IMR-90 (cell line): ENCODE measurements at regions not wholly inside any gene's neighbourhood (a gene's known extent, or its start where the extent isn't known, plus 50 kb on each side); places are given as distances from the start of the nearest gene placed in this dataset.

Experiments used
- ATAC-seq: fragments of 200-7000 bp; cut with Tn5 transposase; 2 replicates; pipeline ENCODE4 v1.9.1; 2020; ENCODE audit warnings: low read depth, mild to moderate bottlenecking, moderate library complexity
- BruUV-seq: library from RNA; stranded (reverse); fragments of 400-500 nt; replicated peaks from 2 replicates; lab custom pipeline; 2021; lab: Mats Ljungman, UMichigan
- CTCF ChIA-PET: fragments of 300-600 bp; formaldehyde crosslinking; extraction: SDS; loops from one replicate; lab custom pipeline; 2021; ENCODE audit warnings: antibody characterized with exemption; lab: Yijun Ruan, JAX
- POLR2A ChIA-PET: fragments of 300-600 bp; sonication (Branson Sonifier 250); formaldehyde crosslinking; loops from one replicate; lab custom pipeline; 2022; ENCODE audit warnings: antibody characterized with exemption; ENCODE audit not compliant: unreplicated experiment; lab: Charles Lee
- DNase-seq: peaks from one replicate; pipeline ENCODE4 v3.0.0; 2013
- H2AFZ ChIP-seq: replicated peaks from 2 replicates; pipeline ENCODE3; 2013; ENCODE audit warnings: low read length, mild to moderate bottlenecking; ENCODE audit not compliant: poor library complexity
- H2AK5ac ChIP-seq: 2 replicates; pipeline ENCODE4 v1.6.1; 2013; ENCODE audit warnings: low read depth, low read length, inconsistent platforms
- H2AK9ac ChIP-seq: replicated peaks from 2 replicates; pipeline ENCODE3; 2013; ENCODE audit warnings: mild to moderate bottlenecking, low read depth, low read length, moderate library complexity; ENCODE audit not compliant: poor library complexity
- H2BK120ac ChIP-seq: 2 replicates; pipeline ENCODE4 v1.6.1; 2013; ENCODE audit warnings: low read depth, low read length, inconsistent platforms
- H2BK15ac ChIP-seq: 3 replicates; pipeline ENCODE4 v1.6.1; 2013; ENCODE audit warnings: low read depth, low read length, inconsistent platforms
- H2BK20ac ChIP-seq: 2 replicates; pipeline ENCODE4 v1.6.1; 2013; ENCODE audit warnings: low read depth, mild to moderate bottlenecking, inconsistent platforms, low read length, moderate library complexity
- H2BK5ac ChIP-seq: 2 replicates; pipeline ENCODE4 v1.6.1; 2013; ENCODE audit warnings: mild to moderate bottlenecking, low read depth, low read length, inconsistent platforms; ENCODE audit not compliant: poor library complexity, severe bottlenecking
- H3K14ac ChIP-seq: replicated peaks from 2 replicates; pipeline ENCODE4 v1.6.1; 2013; ENCODE audit warnings: low read depth, low read length, inconsistent platforms
- H3K18ac ChIP-seq: 2 replicates; pipeline ENCODE4 v1.6.1; 2013; ENCODE audit warnings: low read depth, low read length, control low read depth
- H3K23ac ChIP-seq: 2 replicates; pipeline ENCODE4 v1.6.1; 2013; ENCODE audit warnings: low read depth, low read length, inconsistent platforms
- H3K27ac ChIP-seq: 2 replicates; pipeline ENCODE4 v1.5.1; 2013; ENCODE audit warnings: mild to moderate bottlenecking, control low read depth, low read length; ENCODE audit not compliant: insufficient read depth
- H3K27me3 ChIP-seq: 2 replicates; pipeline ENCODE4 v1.6.1; 2013; ENCODE audit warnings: low read length; ENCODE audit not compliant: control insufficient read depth, insufficient read depth
- H3K36me3 ChIP-seq: 2 replicates; pipeline ENCODE4 v1.6.1; 2013; ENCODE audit warnings: low read length, mixed read lengths; ENCODE audit not compliant: control insufficient read depth, insufficient read depth
- H3K4ac ChIP-seq: 2 replicates; pipeline ENCODE4 v1.6.1; 2013; ENCODE audit warnings: low read depth, low read length, inconsistent platforms
- H3K4me1 ChIP-seq: 2 replicates; pipeline ENCODE4 v1.6.1; 2013; ENCODE audit warnings: low read length, mixed read lengths; ENCODE audit not compliant: control insufficient read depth, insufficient read depth
- H3K4me2 ChIP-seq: 2 replicates; pipeline ENCODE4 v1.6.1; 2013; ENCODE audit warnings: low read depth, mild to moderate bottlenecking, control low read depth, low read length, moderate library complexity
- H3K4me3 ChIP-seq: 2 replicates; pipeline ENCODE4 v1.5.1; 2013; ENCODE audit warnings: low read depth, mild to moderate bottlenecking, control low read depth, low read length, moderate library complexity; ENCODE audit not compliant: insufficient read depth
- H3K56ac ChIP-seq: 2 replicates; pipeline ENCODE4 v1.6.1; 2013; ENCODE audit warnings: low read length, inconsistent platforms; ENCODE audit not compliant: insufficient read depth; ENCODE audit errors: extremely low read depth
- H3K79me1 ChIP-seq, 2 experiments: 2 replicates each; pipeline ENCODE4 v1.6.1; 2013; ENCODE audit warnings: low read length in 2 of 2, inconsistent platforms in 1 of 2, low read depth in 1 of 2
- H3K9ac ChIP-seq: 2 replicates; pipeline ENCODE4 v1.6.1; 2013; ENCODE audit warnings: low read depth, low read length, control low read depth
- H3K9me1 ChIP-seq: 2 replicates; pipeline ENCODE4 v1.6.1; 2013; ENCODE audit warnings: low read length, inconsistent platforms; ENCODE audit not compliant: insufficient read depth
- H3K9me3 ChIP-seq: 2 replicates; pipeline ENCODE4 v1.6.1; 2013; ENCODE audit warnings: low read length; ENCODE audit not compliant: control insufficient read depth, insufficient read depth
- H4K20me1 ChIP-seq: 2 replicates; pipeline ENCODE4 v1.6.1; 2013; ENCODE audit warnings: low read length, inconsistent platforms; ENCODE audit not compliant: insufficient read depth
- H4K5ac ChIP-seq: 2 replicates; pipeline ENCODE4 v1.6.1; 2013; ENCODE audit warnings: mild to moderate bottlenecking, low read depth, low read length, control low read depth
- H4K8ac ChIP-seq, 2 experiments: 2 replicates each; pipeline ENCODE4 v1.6.1; 2013; ENCODE audit warnings: low read depth in 2 of 2, low read length in 2 of 2, control low read depth in 1 of 2, inconsistent platforms in 1 of 2
- H4K91ac ChIP-seq: 2 replicates; pipeline ENCODE4 v1.6.1; 2013; ENCODE audit warnings: low read depth, low read length, inconsistent platforms; ENCODE audit not compliant: insufficient read depth
- CEBPB ChIP-seq: IDR thresholded peaks from 2 replicates; pipeline ENCODE4 v1.6.1; 2012; ENCODE audit warnings: low read depth, low read length, improper control_type of control experiment
- FOS ChIP-seq: fragments of 150-350 bp; IDR thresholded peaks from 2 replicates; pipeline ENCODE4 v1.6.1; 2016; ENCODE audit warnings: low read depth, low read length
- WGBS, 2 experiments: methylation state at CpG; one replicate each; pipeline versions ENCODE4 v1.1.5 to v1.1.7; 2013; ENCODE audit warnings: missing lambda C conversion rate in 2 of 2; ENCODE audit not compliant: insufficient read length in 1 of 2; ENCODE audit errors: extremely low coverage in 2 of 2; 5-methylcytosine and 5-hydroxymethylcytosine counted together
- dilution Hi-C: fragments of 300-500 bp; cut with HindIII; formaldehyde crosslinking; loops from one replicate; pipeline ENCODE4 v1.14.3; 2018; ENCODE audit warnings: low sequenced_read_pairs; ENCODE audit not compliant: unreplicated experiment
- in situ Hi-C: fragments of 300-500 bp; cut with MboI; formaldehyde crosslinking; loops from 3 replicates; pipeline ENCODE4 v1.14.3; 2019; ENCODE audit warnings: low sequenced_read_pairs, inconsistent platforms, mixed read lengths
- intact Hi-C: fragments of 100-400 bp; cut with micrococcal nuclease; formaldehyde crosslinking; loops from 2 replicates; pipeline ENCODE4 v1.10.0; 2022

- Histone ChIP-seq H3K14ac (no peak overlapping the region), H3K79me1 (peaks cover 18 to 74% of the 10 kb centered on the region in 2 experiments), H2AFZ (no peak overlapping the region), H2AK9ac (no peak overlapping the region), H2BK20ac (no peak overlapping the region), H4K20me1 (peaks cover 8% of the 10 kb centered on the region; the same call in 1 of the 2 replicates), H3K9me3 (no peaks in the 10 kb centered on the region), H3K9ac (no peak overlapping the region), H2BK5ac (no peak overlapping the region), H3K56ac (no peak overlapping the region), H3K4me1 (peaks cover 8% of the 10 kb centered on the region), H3K9me1 (peaks cover 39% of the 10 kb centered on the region), H3K18ac (no peak overlapping the region), H2BK120ac (no peak overlapping the region), H2BK15ac (no peak overlapping the region), H4K5ac (no peak overlapping the region), H2AK5ac (no peak overlapping the region), H3K27ac (no peak overlapping the region), H3K4me2 (no peak overlapping the region), H3K4ac (no peak overlapping the region), H3K4me3 (no peak overlapping the region), H3K23ac (no peak overlapping the region), H4K91ac (no peak overlapping the region), H4K8ac (no peak overlapping the region), H3K27me3 (no peaks in the 10 kb centered on the region), H3K36me3 (peaks cover 22% of the 10 kb centered on the region)
- ChIA-PET POLR2A (no interaction called here), CTCF (no interaction called here)
- ATAC-seq (no peak), DNase-seq (no peak)
- dilution Hi-C loops (no loop called here), in situ Hi-C loops (no loop called here), intact Hi-C loops (no loop called here)
- WGBS, 2 experiments, result no CpG with 5 or more reads among the region's 2 CpGs
- TF ChIP-seq FOS (no peak), CEBPB (no peak)
- BruUV-seq, result no TSS peak
Measured at GRCh38 chr11:8748317-8748716, 65.7 kb downstream of the RPL27A start.
